Astrocyte of the cerebellum (primary cell): ENCODE measurements at regions not wholly inside any gene's neighbourhood (a gene's known extent, or its start where the extent isn't known, plus 50 kb on each side); places are given as distances from the start of the nearest gene placed in this dataset.

ENCODE experiments used
- DNase-seq: peaks from one replicate; pipeline ENCODE4 v3.0.0-alpha.2; 2011; ENCODE audit warnings: low read depth
- H3K4me3 ChIP-seq: 2 replicates; pipeline ENCODE4 v1.5.1; 2011; ENCODE audit warnings: mild to moderate bottlenecking, low read depth, low read length, moderate library complexity
- in situ Hi-C: cut with HindIII; loops from 2 replicates; pipeline ENCODE4 v1.10.0; 2017; ENCODE audit warnings: low sequenced_read_pairs
- TF ChIP-seq, protein P1 (sequence below): IDR thresholded peaks from 2 replicates; pipeline ENCODE4 v1.5.1; 2012; ENCODE audit warnings: low read length, low read depth, moderate library complexity, mild to moderate bottlenecking; ENCODE audit errors: missing control alignments

DNA sequence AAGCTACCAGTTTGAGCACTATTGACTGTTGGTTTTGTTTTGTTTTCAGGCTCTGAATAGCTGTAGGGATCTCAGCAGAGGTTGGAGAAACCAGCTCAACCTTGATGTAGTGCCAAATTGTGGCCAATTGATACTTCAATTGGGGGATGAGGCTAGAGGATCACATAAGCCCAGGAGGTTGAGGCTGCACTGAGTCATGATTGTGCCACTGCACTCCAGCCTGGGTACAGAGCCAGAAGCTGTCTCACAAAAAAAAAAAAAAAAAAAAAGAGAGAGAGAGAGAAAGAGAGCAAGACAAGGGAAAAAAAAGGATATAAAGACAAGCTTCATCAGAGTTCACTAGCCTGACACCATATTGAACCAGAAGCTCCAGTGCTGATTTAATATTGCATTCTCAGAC lies 702.1 kb downstream of the FRK start:
- DNase-seq = no peak
- TF ChIP-seq, protein P1, sequence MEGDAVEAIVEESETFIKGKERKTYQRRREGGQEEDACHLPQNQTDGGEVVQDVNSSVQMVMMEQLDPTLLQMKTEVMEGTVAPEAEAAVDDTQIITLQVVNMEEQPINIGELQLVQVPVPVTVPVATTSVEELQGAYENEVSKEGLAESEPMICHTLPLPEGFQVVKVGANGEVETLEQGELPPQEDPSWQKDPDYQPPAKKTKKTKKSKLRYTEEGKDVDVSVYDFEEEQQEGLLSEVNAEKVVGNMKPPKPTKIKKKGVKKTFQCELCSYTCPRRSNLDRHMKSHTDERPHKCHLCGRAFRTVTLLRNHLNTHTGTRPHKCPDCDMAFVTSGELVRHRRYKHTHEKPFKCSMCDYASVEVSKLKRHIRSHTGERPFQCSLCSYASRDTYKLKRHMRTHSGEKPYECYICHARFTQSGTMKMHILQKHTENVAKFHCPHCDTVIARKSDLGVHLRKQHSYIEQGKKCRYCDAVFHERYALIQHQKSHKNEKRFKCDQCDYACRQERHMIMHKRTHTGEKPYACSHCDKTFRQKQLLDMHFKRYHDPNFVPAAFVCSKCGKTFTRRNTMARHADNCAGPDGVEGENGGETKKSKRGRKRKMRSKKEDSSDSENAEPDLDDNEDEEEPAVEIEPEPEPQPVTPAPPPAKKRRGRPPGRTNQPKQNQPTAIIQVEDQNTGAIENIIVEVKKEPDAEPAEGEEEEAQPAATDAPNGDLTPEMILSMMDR = no peak
- no peak overlapping the region for H3K4me3 ChIP-seq
- in situ Hi-C loops = no loop called here

DNA sequence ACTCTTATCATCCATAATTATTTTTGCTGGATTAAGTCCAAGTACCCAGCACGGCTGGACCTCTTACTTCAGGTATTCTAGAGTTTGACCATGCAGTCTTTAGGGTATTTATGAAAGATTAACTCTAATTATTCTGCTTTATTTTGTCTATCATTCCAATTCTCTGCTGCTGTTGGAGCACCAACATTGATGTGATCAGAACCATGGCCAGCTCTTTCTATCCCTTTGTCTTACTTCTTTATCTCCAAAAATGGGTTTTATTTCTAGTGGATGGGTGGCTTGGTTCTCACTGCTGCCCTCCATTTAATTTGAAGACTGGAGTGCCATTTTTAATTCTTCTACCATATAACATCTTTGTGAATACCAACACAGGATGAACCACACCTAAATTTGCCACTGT lies 704.3 kb downstream of the FRK start:
- no peak for DNase-seq
- no peak overlapping the region for H3K4me3 ChIP-seq
- TF ChIP-seq, protein P1 = no peak
- in situ Hi-C loops = no loop called here

DNA sequence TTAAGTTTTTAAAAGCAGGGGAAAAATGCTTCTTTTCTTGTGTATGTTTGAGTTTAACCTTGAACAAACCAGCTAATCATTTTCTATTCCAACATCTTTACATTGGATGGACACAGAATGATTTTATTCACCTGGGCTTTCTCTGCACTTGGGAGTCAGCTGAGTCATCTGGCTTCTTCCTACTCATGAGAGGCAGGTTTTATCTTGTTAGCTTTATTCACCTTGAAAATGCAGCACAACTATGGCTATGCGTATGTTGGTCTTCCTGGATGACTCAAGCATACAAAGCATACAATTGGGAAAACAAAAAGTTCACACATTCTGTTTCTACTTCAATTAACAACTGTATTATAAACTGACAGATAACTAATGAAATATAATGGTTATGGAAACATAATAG lies 737.7 kb downstream of the FRK start:
- no peak for DNase-seq
- in situ Hi-C loops = no loop called here
- TF ChIP-seq, protein P1 = no peak
- H3K4me3 ChIP-seq = no peak overlapping the region

DNA sequence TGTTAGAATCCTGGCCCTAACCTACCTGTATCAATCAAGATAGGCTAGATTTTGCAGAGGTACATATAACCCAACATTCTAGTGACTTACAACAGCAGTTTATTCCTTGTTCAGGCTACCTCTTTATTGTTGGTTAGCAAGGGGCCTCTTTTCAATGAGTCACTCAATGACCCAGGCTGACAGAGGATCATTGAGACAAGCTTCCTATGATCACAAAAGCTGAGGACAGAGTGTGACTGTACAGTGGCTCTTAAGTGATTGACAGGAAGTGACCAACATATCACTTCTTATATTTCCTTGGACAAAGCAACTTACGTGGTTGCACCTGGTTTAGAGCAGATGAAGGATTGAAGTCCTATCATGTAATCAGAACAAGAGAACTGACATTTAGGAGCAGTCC lies 740.9 kb downstream of the FRK start:
- H3K4me3 ChIP-seq = no peak overlapping the region
- no peak for DNase-seq
- in situ Hi-C loops = no loop called here
- TF ChIP-seq, protein P1 = no peak

DNA sequence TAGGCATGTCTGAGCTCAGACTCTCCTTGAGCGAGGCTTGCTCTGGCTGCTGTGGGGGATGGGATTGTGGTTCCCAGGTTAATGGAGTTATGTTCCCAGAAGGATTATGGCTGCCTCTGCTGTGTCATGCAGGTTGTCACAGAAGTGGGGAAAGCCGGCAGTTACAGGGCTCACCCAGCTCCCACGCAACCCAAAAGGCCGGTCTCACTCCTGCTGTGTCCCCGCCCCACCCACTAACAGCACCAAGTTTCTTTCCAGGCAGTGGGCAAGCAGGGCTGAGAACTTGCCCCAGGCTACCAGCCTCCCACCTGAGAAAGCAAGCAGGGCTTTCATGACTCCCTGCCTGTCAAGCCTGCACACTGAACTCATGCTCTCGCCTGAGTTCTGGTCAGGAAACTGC lies 750.5 kb downstream of the FRK start:
- no peak overlapping the region for H3K4me3 ChIP-seq
- DNase-seq = no peak
- in situ Hi-C loops = no loop called here
- TF ChIP-seq, protein P1 = no peak

DNA sequence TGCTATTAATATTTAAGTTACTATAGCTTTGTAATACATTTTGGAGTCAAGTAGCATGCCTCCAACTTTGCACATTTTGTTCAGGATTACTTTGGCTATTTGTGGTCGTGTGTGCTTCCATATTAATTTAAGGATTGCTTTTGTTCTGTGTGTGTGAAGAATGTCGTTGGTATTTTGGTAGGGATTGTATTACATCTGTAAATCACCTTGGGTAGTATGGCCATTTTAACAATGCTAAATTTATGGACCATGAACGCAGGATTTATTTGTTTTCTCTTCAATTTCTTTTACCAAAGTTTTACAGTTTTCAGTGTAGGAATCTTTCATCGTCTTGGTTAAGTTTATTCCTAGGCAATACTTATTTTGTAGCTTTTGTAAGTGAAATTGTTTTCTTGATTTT lies 758.0 kb downstream of the FRK start:
- in situ Hi-C loops = no loop called here
- TF ChIP-seq, protein P1 = no peak

DNA sequence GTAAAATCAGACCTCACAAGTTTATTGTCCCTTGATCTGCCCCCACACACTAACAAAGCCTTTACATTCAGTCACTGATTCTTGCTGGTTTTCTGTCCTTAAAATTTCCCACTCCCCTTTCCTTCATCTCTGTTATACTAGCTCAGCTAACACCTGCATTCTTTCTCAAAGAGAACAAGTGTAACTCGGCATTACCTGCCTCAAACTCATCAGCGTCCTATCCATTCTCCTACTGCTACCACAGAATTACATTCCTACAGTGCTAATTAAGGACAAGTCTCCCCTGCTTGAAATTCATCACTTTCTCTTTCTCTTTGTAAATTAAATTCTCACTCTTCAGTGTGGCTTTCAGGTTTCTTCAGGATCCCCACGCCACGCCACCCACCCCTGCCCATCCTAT lies 773.2 kb downstream of the FRK start:
- H3K4me3 ChIP-seq = no peak overlapping the region
- no peak for DNase-seq
- TF ChIP-seq, protein P1 = no peak
- in situ Hi-C loops = no loop called here

More for the DNA sequence above, 758.0 kb downstream of the FRK start:
- no peak for DNase-seq
- H3K4me3 ChIP-seq = no peak overlapping the region
